Ovary (tissue), 7 donors: ENCODE measurements at regions not wholly inside any gene's neighbourhood (a gene's known extent, or its start where the extent isn't known, plus 50 kb on each side); places are given as distances from the start of the nearest gene placed in this dataset.
"Not testable (repeated sequence)": the region's sequence is repeated elsewhere in the genome, so short reads cannot be mapped to it uniquely, and the experiment has no call there.

Source experiments
- DNase-seq, 5 donors: peaks; one replicate each; pipeline ENCODE4 v3.0.0-alpha.2; 2019 to 2020
- H3K27ac ChIP-seq, 2 donors: fragments of 200-600 bp; one replicate each; pipeline versions ENCODE4 v1.5.1 to v1.8.0; 2019 to 2022
- H3K27me3 ChIP-seq: fragments of 200-600 bp; one replicate; pipeline ENCODE4 v1.8.0; 2022
- H3K36me3 ChIP-seq: fragments of 200-600 bp; sonication (generic); one replicate; pipeline ENCODE4 v1.5.1; 2019
- H3K4me1 ChIP-seq: one replicate; pipeline ENCODE4 v1.8.1; 2013; ENCODE audit warnings: mild to moderate bottlenecking, moderate library complexity; ENCODE audit not compliant: insufficient read depth
- H3K4me3 ChIP-seq: fragments of 200-600 bp; sonication (generic); one replicate; pipeline ENCODE4 v1.5.1; 2017
- H3K9me3 ChIP-seq, 2 donors: fragments of 200-600 bp in 1 of 2; sonication (generic) in 1 of 2; one replicate each; pipeline versions ENCODE4 v1.5.1 to v1.8.1; 2013 to 2019; ENCODE audit warnings: mild to moderate bottlenecking in 1 of 2, moderate library complexity in 1 of 2
- CTCF ChIP-seq, 3 donors: fragments of 450-650 bp in 2 of 3; fragments of 200-600 bp in 1 of 3; IDR thresholded peaks; one replicate each; pipeline versions ENCODE4 v1.5.1 to v1.8.0; 2016 to 2022; ENCODE audit warnings: antibody characterized with exemption in 3 of 3, mild to moderate bottlenecking in 1 of 3
- EP300 ChIP-seq: sonication (generic); formaldehyde crosslinking; IDR thresholded peaks from one replicate; pipeline ENCODE4 v1.6.1; 2017; ENCODE audit warnings: antibody characterized with exemption
- POLR2A ChIP-seq: fragments of 450-650 bp; IDR thresholded peaks from one replicate; pipeline ENCODE4 v1.6.1; 2017; ENCODE audit warnings: antibody characterized with exemption, mild to moderate bottlenecking, moderate library complexity
- WGBS, 3 donors: extraction: QIAGEN DNeasy Blood & Tissue Kit in 1 of 3; methylation state at CpG; one replicate each; pipeline versions ENCODE4 v1.1.5 to v1.1.7; 2013 to 2017; 5-methylcytosine and 5-hydroxymethylcytosine counted together
- intact Hi-C, 4 donors: fragments of 100-400 bp; cut with DNase I; formaldehyde crosslinking; loops; one replicate each; pipeline versions ENCODE4 v1.11.0 to v1.15.1; 2022 to 2023
- donor health status: DM: no; HTN: no; CAD: no; lungs with moderate emphysema.
- donor health status: DM: no; HTN: no; CAD: no.
- donor health status: Bipolar disorder and iron deficiency.
- donor health status: DM: no; HTN: no; CAD: no.
- donor health status: DM: yes; HTN: yes; CAD: no.

- intact Hi-C loops = no loop called here
- no peaks in the 10 kb centered on the region for H3K4me1 ChIP-seq
- WGBS, 3 donors = 74 to 93% (median 87%) methylated on average over 1 of the region's 1 CpG
- no peaks in the 10 kb centered on the region for H3K36me3 ChIP-seq
- no peak overlapping the region for H3K27ac ChIP-seq
- no peak for DNase-seq
- no peaks in the 10 kb centered on the region for H3K9me3 ChIP-seq
- no peak for TF ChIP-seq EP300
- no peak overlapping the region for H3K4me3 ChIP-seq
- H3K27me3 ChIP-seq = no peaks in the 10 kb centered on the region
Observed at GRCh38 chr7:21334906-21335305, 93.0 kb upstream of the SP4 start.

DNA sequence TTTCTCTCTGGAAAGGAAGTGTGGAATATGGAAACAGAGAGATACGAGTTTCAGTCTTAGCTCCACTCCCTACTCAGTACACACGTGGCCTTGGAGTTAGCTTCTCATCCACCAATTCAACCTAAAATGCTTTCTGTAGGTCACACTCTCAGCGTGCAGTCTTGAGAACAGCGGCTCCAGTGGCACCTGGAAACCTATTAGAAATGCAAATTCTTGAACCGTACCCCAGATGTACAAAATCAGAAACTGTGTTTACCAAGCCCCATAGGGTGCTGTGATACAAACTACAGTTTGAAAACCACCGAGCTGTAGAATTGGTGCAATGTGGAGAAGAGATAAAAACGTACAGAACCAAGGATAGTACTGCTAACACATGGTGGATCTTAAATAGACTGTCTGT, 91.1 kb upstream of the SP4 start:
- no peaks in the 10 kb centered on the region for H3K36me3 ChIP-seq
- 74 to 86% (median 81%) methylated on average over 7 of the region's 7 CpGs for WGBS, 3 donors
- H3K27ac ChIP-seq = no peak overlapping the region
- no peak for DNase-seq
- no peaks in the 10 kb centered on the region for H3K27me3 ChIP-seq
- H3K4me1 ChIP-seq = no peaks in the 10 kb centered on the region
- intact Hi-C loops = no loop called here
- H3K4me3 ChIP-seq = no peak overlapping the region
- no peaks in the 10 kb centered on the region for H3K9me3 ChIP-seq
- no peak for TF ChIP-seq POLR2A
- no peak for TF ChIP-seq EP300
- no peak for TF ChIP-seq CTCF (IDR thresholded peaks at IDR 0.05)

DNA sequence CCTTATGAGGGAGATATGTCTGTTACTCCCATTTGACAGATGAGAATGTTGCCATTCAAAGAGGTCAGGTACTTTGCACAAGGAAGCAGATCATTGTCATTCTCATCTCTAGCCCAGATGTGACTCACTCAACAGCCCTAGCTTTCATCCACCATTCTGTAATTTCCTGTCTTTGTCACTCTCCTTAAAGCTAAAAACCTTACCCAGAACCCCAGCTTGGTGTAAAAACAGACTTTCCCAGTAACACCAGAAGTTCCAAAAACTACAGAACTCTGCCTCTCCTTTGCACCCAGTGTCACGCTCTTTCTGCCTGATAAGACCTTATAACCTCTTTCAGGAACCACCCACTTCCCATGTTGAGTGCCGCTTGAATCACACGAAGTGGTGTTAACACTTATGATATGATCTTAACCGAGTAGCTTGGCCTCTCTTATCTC, 89.1 kb upstream of the SP4 start:
- intact Hi-C loops = no loop called here
- Histone ChIP-seq H3K9me3 (no peaks in the 10 kb centered on the region), H3K36me3 (no peaks in the 10 kb centered on the region), H3K4me3 (no peak overlapping the region), H3K27me3 (no peaks in the 10 kb centered on the region), H3K27ac (no peak overlapping the region), H3K4me1 (no peaks in the 10 kb centered on the region)
- no peak for DNase-seq
- no peak for TF ChIP-seq POLR2A
- TF ChIP-seq EP300 = no peak
- no peak for TF ChIP-seq CTCF (IDR thresholded peaks at IDR 0.05)
- 76 to 87% (median 76%) methylated on average over 4 of the region's 4 CpGs for WGBS, 3 donors

- H3K9me3 ChIP-seq, H3K4me1 ChIP-seq, H3K27me3 ChIP-seq, intact Hi-C loops, H3K27ac ChIP-seq, DNase-seq, H3K36me3 ChIP-seq, H3K4me3 ChIP-seq: not testable (repeated sequence)
- WGBS, 3 donors = 16 to 24% (median 22%) methylated on average over 7 of the region's 7 CpGs
Observed at GRCh38 chr7:21344900-21345299, 83.0 kb upstream of the SP4 start.

DNA sequence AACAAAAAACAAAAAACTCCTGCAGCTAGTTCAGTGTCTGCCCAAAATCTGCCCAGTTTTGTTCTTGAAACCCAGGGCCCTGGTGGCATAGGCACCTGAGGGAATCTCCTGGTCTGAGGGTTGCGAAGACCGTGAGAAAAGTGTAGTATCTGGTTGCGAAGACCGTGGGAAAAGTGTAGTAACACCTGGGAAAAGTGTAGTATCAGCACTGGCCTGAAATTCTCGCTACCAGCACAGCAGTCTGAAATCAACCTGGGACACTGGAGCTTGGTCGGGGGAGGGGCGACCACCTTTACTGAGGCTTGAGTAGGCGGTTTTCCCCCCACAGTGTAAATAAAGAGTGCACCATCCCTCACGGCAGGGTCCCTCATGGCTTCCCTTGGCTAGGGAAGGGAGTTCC, 82.5 kb upstream of the SP4 start:
- DNase-seq = no peak
- intact Hi-C loops = no loop called here

More for the DNA sequence above, 82.5 kb upstream of the SP4 start:
- Histone ChIP-seq H3K4me3 (no peak overlapping the region), H3K9me3 (no peaks in the 10 kb centered on the region), H3K27ac (no peak overlapping the region), H3K4me1 (no peaks in the 10 kb centered on the region), H3K36me3 (no peaks in the 10 kb centered on the region), H3K27me3 (no peaks in the 10 kb centered on the region)
- no peak for TF ChIP-seq EP300
- TF ChIP-seq CTCF (IDR thresholded peaks at IDR 0.05) = no peak
- no peak for TF ChIP-seq POLR2A
- WGBS, 3 donors = 73 to 79% (median 77%) methylated on average over 9 of the region's 9 CpGs
